K562 (cell line): ENCODE measurements at regions not wholly inside any gene's neighbourhood (a gene's known extent, or its start where the extent isn't known, plus 50 kb on each side); places are given as distances from the start of the nearest gene placed in this dataset.

Experiments
- ATAC-seq: fragments of 200-7000 bp; cut with Tn5 transposase; 3 replicates; pipeline ENCODE4 v1.9.1; 2020; ENCODE audit warnings: moderate library complexity
- BruUV-seq: library from RNA; stranded (reverse); fragments of 400-500 nt; replicated peaks from 2 replicates; lab custom pipeline; 2021; lab: Mats Ljungman, UMichigan
- CTCF ChIA-PET: fragments of 300-600 bp; formaldehyde crosslinking; extraction: SDS; loops from one replicate; lab custom pipeline; 2021; ENCODE audit warnings: low intra/inter-chr PET ratio; lab: Yijun Ruan, JAX
- POLR2A ChIA-PET: fragments of 300-600, 350-650 bp; sonication (Branson Sonifier 250); formaldehyde crosslinking; extraction: SDS; loops from one replicate; lab custom pipeline; 2021; ENCODE audit warnings: antibody characterized with exemption, inconsistent platforms; lab: Yijun Ruan, JAX
- DNase-seq, 4 experiments: peaks; one replicate each; pipeline versions ENCODE4 v3.0.0 to v3.0.0-alpha.2; 2011 to 2018; ENCODE audit warnings: low spot score in 3 of 4, mixed read lengths in 3 of 4; ENCODE audit errors: extremely low read depth in 1 of 4
- FAIRE-seq: peaks from 2 replicates; lab custom pipeline; 2011; peaks lifted over from hg19 to GRCh38; lab: Jason Lieb, UNC
- H2AFZ ChIP-seq: 2 replicates; pipeline ENCODE4 v1.6.0; 2011; ENCODE audit warnings: low read depth, low read length, control low read depth, inconsistent platforms
- H3K27ac ChIP-seq: fragments of 200-600 bp; 3 replicates; pipeline ENCODE4 v1.8.0; 2011; ENCODE audit warnings: low read depth, mild to moderate bottlenecking, control low read depth, inconsistent platforms, low read length, moderate library complexity, mixed read lengths; ENCODE audit errors: extremely low read depth
- H3K27me3 ChIP-seq, 2 experiments: fragments of 300-600 bp in 1 of 2; 2 replicates in 1 of 2; 3 replicates in 1 of 2; pipeline versions ENCODE4 v1.6.0 to v1.8.0; 2011; ENCODE audit warnings: inconsistent platforms in 2 of 2, low read length in 2 of 2, mild to moderate bottlenecking in 1 of 2, mixed read lengths in 1 of 2, moderate library complexity in 1 of 2; ENCODE audit not compliant: control insufficient read depth in 2 of 2, insufficient read depth in 2 of 2
- H3K36me3 ChIP-seq: fragments of 300-600 bp; 3 replicates; pipeline ENCODE4 v1.8.0; 2011; ENCODE audit warnings: mild to moderate bottlenecking, low read length, inconsistent platforms; ENCODE audit not compliant: control insufficient read depth, insufficient read depth
- H3K4me1 ChIP-seq, 2 experiments: fragments of 200-600 bp in 1 of 2; replicated peaks in 1 of 2; 2 replicates in 1 of 2; 3 replicates in 1 of 2; pipeline versions ENCODE4 v1.5.1 to v1.8.0; 2011; ENCODE audit warnings: inconsistent platforms in 2 of 2, low read length in 2 of 2, mild to moderate bottlenecking in 1 of 2, mixed read lengths in 1 of 2, moderate library complexity in 1 of 2; ENCODE audit not compliant: control insufficient read depth in 2 of 2, insufficient read depth in 2 of 2
- H3K4me2 ChIP-seq: 2 replicates; pipeline ENCODE4 v1.6.1; 2011; ENCODE audit warnings: low read length, control low read depth, inconsistent platforms, mixed read lengths; ENCODE audit not compliant: insufficient read depth
- H3K4me3 ChIP-seq: fragments of 200-600 bp; sonication (generic), shearing (Covaris generic); 2 replicates; pipeline ENCODE4 v1.5.1; 2016; ENCODE audit warnings: control low read depth, inconsistent platforms
- H3K79me2 ChIP-seq: fragments of 200-600 bp; 3 replicates; pipeline ENCODE4 v1.8.0; 2011; ENCODE audit warnings: low read length, inconsistent platforms; ENCODE audit not compliant: control insufficient read depth, insufficient read depth
- H3K9ac ChIP-seq, 2 experiments: 2 replicates each; pipeline versions ENCODE4 v1.6.0 to v1.6.1; 2011; ENCODE audit warnings: low read depth in 2 of 2, low read length in 2 of 2, control low read depth in 1 of 2, inconsistent platforms in 1 of 2, mild to moderate bottlenecking in 1 of 2, mixed read lengths in 1 of 2; ENCODE audit not compliant: insufficient read depth in 1 of 2
- H3K9me1 ChIP-seq: one replicate; pipeline ENCODE4 v1.6.0; 2011; ENCODE audit warnings: inconsistent platforms, mild to moderate bottlenecking, low read length, moderate library complexity; ENCODE audit not compliant: control insufficient read depth, insufficient read depth
- H3K9me3 ChIP-seq: replicated peaks from 2 replicates; pipeline ENCODE4 v1.5.1; 2011; ENCODE audit warnings: low read depth, low read length, inconsistent platforms; ENCODE audit not compliant: control insufficient read depth, insufficient read depth
- H4K20me1 ChIP-seq: replicated peaks from 2 replicates; pipeline ENCODE4 v1.6.1; 2011; ENCODE audit warnings: low read length, inconsistent platforms, mixed read lengths; ENCODE audit not compliant: control insufficient read depth, insufficient read depth
- FOXM1 ChIP-seq, 2 experiments: fragments of 450-650 bp in 1 of 2; sonication (generic) in 1 of 2; formaldehyde crosslinking in 1 of 2; IDR thresholded peaks; 2 replicates each; pipeline versions ENCODE4 v1.6.1 to v1.9.0; 2017 to 2022; ENCODE audit warnings: low read depth in 2 of 2, mild to moderate bottlenecking in 2 of 2, missing genetic modification reagents in 1 of 2, moderate library complexity in 1 of 2
- GTF2F1 ChIP-seq: IDR thresholded peaks from 2 replicates; pipeline ENCODE4 v1.6.1; 2011; ENCODE audit warnings: low read depth, low read length, improper control_type of control experiment
- HDAC6 ChIP-seq: IDR thresholded peaks from 2 replicates; pipeline ENCODE4 v1.6.1; 2012; ENCODE audit warnings: low read depth, mild to moderate bottlenecking, control low read depth, inconsistent platforms, low read length, moderate library complexity
- HNRNPUL1 ChIP-seq: fragments of 200-400 bp; formaldehyde crosslinking; IDR thresholded peaks from 2 replicates; pipeline ENCODE4 v1.6.1; 2017; ENCODE audit warnings: low read length
- PBX2 ChIP-seq, 2 experiments: IDR thresholded peaks in 1 of 2; conservative IDR thresholded peaks in 1 of 2; 2 replicates each; pipeline ENCODE4 v1.6.1; 2016; ENCODE audit warnings: low read depth in 2 of 2, mild to moderate bottlenecking in 1 of 2, missing compliant biosample characterization in 1 of 2, missing genetic modification characterization in 1 of 2, moderate library complexity in 1 of 2
- TARDBP ChIP-seq: fragments of 450-650 bp; IDR thresholded peaks from 2 replicates; pipeline ENCODE4 v1.6.1; 2016
- WHSC1 ChIP-seq: IDR thresholded peaks from one replicate; pipeline ENCODE4 v1.6.1; 2012; ENCODE audit warnings: low read length, control low read depth, inconsistent platforms
- ZBTB17 ChIP-seq: fragments of 450-650 bp; formaldehyde crosslinking; IDR thresholded peaks from 2 replicates; pipeline ENCODE4 v1.4.0; 2020; ENCODE audit warnings: mild to moderate bottlenecking
- ZNF143 ChIP-seq: sonication (generic); formaldehyde crosslinking; IDR thresholded peaks from 2 replicates; pipeline ENCODE4 v1.9.0; 2022; ENCODE audit warnings: mild to moderate bottlenecking, missing genetic modification reagents
- ZNF512 ChIP-seq: IDR thresholded peaks from 2 replicates; pipeline ENCODE4 v1.6.1; 2016; ENCODE audit warnings: missing genetic modification characterization, missing compliant biosample characterization
- ZSCAN32 ChIP-seq: fragments of 450-650 bp; formaldehyde crosslinking; IDR thresholded peaks from 2 replicates; pipeline ENCODE4 v1.4.0; 2020; ENCODE audit warnings: mild to moderate bottlenecking, moderate library complexity
- WGBS: fragments of 100-300 bp; shearing (Covaris generic); methylation state at CpG from one replicate; pipeline ENCODE4 v1.1.6; 2016; ENCODE audit warnings: low coverage, mixed read lengths; ENCODE audit not compliant: insufficient coverage; ENCODE audit errors: missing lambda C conversion rate; 5-methylcytosine and 5-hydroxymethylcytosine counted together
- in situ Hi-C: fragments of 300-500 bp; cut with MboI; formaldehyde crosslinking; loops from 4 replicates; pipeline ENCODE4 v1.15.0; 2018; ENCODE audit warnings: inconsistent platforms, mixed read lengths
- intact Hi-C: fragments of 100-400 bp; cut with micrococcal nuclease; formaldehyde crosslinking; loops from 2 replicates; pipeline ENCODE4 v1.14.2; 2022

DNA sequence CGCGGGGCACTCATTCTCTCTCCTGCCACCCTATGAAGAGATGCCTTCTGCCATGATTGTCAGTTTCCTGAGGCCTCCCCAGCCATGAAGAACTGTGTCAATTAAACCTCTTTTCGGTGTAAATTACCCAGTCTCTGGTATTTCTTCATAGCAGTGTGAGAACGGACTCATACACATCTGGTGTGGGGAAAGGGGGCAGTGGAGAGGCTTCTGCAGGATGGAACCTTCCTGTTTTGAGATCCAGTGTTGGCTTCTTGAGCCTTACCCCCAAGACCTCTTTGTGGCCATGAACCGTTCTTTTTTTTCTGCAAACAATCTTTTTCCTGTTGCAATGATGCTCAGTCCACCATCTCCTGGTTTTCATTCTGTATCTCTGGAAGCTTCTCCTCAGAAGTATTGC, 248.4 kb downstream of the PRDM2 start:
- no peak overlapping the region for H3K4me3 ChIP-seq
- TF ChIP-seq ZNF512 (tag) (no peak), HNRNPUL1 (no peak), TARDBP (no peak), ZBTB17 (CRISPR knock-in tag) (no peak), ZNF143 (no peak), ZSCAN32 (CRISPR knock-in tag) (no peak), FOXM1 (IDR thresholded peaks at IDR 0.05; ENCODE audit: low read depth) (no peak), FOXM1 (CRISPR knock-in tag; IDR thresholded peaks at IDR 0.05; ENCODE audit: low read depth) (no peak), PBX2 (CRISPR knock-in tag; IDR thresholded peaks at IDR 0.05; ENCODE audit: low read depth) (no peak), PBX2 (tag; conservative IDR thresholded peaks at IDR 0.05; ENCODE audit: low read depth) (no peak), GTF2F1 (no peak), HDAC6 (no peak), WHSC1 (no peak)
- no peaks in the 10 kb centered on the region for H3K9me3 ChIP-seq
- H3K9me1 ChIP-seq: no peaks in the 10 kb centered on the region
- H3K9ac ChIP-seq: no peak overlapping the region
- WGBS: 0% methylated on average over 5 of the region's 5 CpGs
- no peak for DNase-seq
- no peak for FAIRE-seq
- H3K79me2 ChIP-seq: no peaks in the 10 kb centered on the region
- intact Hi-C loops (no loop called here), in situ Hi-C loops (no loop called here)
- no peaks in the 10 kb centered on the region for H4K20me1 ChIP-seq
- no peak for ATAC-seq
- H3K4me2 ChIP-seq: no peak overlapping the region
- peaks cover 0 to 11% of the 10 kb centered on the region in 2 experiments; a peak in 2 of 5 replicates for H3K4me1 ChIP-seq
- ChIA-PET POLR2A (no interaction called here), CTCF (no interaction called here)
- H3K27me3 ChIP-seq: peaks cover 0 to 7% of the 10 kb centered on the region in 2 experiments; a peak in 1 of 5 replicates
- no TSS peak for BruUV-seq
- H2AFZ ChIP-seq: no peak overlapping the region
- no peaks in the 10 kb centered on the region for H3K36me3 ChIP-seq
- H3K27ac ChIP-seq: no peak overlapping the region
